H9 (cell line): ENCODE measurements at regions not wholly inside any gene's neighbourhood (a gene's known extent, or its start where the extent isn't known, plus 50 kb on each side); places are given as distances from the start of the nearest gene placed in this dataset.

ENCODE experiments used
- DNase-seq: peaks from one replicate; pipeline ENCODE4 v3.0.0-alpha.2; 2017
- H2AFZ ChIP-seq: one replicate; pipeline ENCODE4 v1.6.1; 2013; ENCODE audit warnings: mild to moderate bottlenecking, low read length, control low read depth, moderate library complexity
- H2AK5ac ChIP-seq: 2 replicates; pipeline ENCODE4 v1.6.1; 2013; ENCODE audit warnings: low read length, control low read depth, mixed read lengths; ENCODE audit not compliant: insufficient read length
- H2BK120ac ChIP-seq: one replicate; pipeline ENCODE4 v1.6.1; 2013; ENCODE audit warnings: low read depth, mild to moderate bottlenecking, low read length, control low read depth, inconsistent platforms; ENCODE audit not compliant: poor library complexity, severe bottlenecking
- H2BK12ac ChIP-seq: 2 replicates; pipeline ENCODE4 v1.6.1; 2013; ENCODE audit warnings: low read length, control low read depth, mixed read lengths, low read depth; ENCODE audit not compliant: insufficient read length
- H2BK15ac ChIP-seq: 2 replicates; pipeline ENCODE4 v1.6.1; 2013; ENCODE audit warnings: low read depth, low read length, control low read depth
- H2BK20ac ChIP-seq: one replicate; pipeline ENCODE4 v1.6.1; 2013; ENCODE audit warnings: low read depth, mild to moderate bottlenecking, low read length, control low read depth, inconsistent platforms; ENCODE audit not compliant: poor library complexity, severe bottlenecking
- H2BK5ac ChIP-seq: 2 replicates; pipeline ENCODE4 v1.6.1; 2013; ENCODE audit warnings: low read length, control low read depth, mixed read lengths; ENCODE audit not compliant: insufficient read length
- H3K14ac ChIP-seq: 2 replicates; pipeline ENCODE4 v1.6.1; 2013; ENCODE audit warnings: low read length, control low read depth; ENCODE audit not compliant: insufficient read depth
- H3K18ac ChIP-seq: 2 replicates; pipeline ENCODE4 v1.6.1; 2013; ENCODE audit warnings: low read depth, mild to moderate bottlenecking, mixed read lengths, low read length, control low read depth; ENCODE audit not compliant: insufficient read length
- H3K23ac ChIP-seq: 2 replicates; pipeline ENCODE4 v1.6.1; 2013; ENCODE audit warnings: low read length, control low read depth, mixed read lengths, low read depth; ENCODE audit not compliant: insufficient read length
- H3K23me2 ChIP-seq: 2 replicates; pipeline ENCODE4 v1.6.1; 2013; ENCODE audit warnings: low read depth, mild to moderate bottlenecking, mixed read lengths, low read length, control low read depth; ENCODE audit not compliant: insufficient read length, poor library complexity, severe bottlenecking
- H3K27ac ChIP-seq: 2 replicates; pipeline ENCODE4 v1.5.1; 2013; ENCODE audit warnings: low read length, control low read depth, mixed read lengths, low read depth; ENCODE audit not compliant: insufficient read length
- H3K27me3 ChIP-seq: 2 replicates; pipeline ENCODE4 v1.6.1; 2013; ENCODE audit warnings: low read length, control low read depth, inconsistent platforms; ENCODE audit not compliant: insufficient read depth
- H3K4ac ChIP-seq: 2 replicates; pipeline ENCODE4 v1.6.1; 2013; ENCODE audit warnings: low read depth, mild to moderate bottlenecking, control low read depth, inconsistent platforms, low read length, moderate library complexity
- H3K4me1 ChIP-seq: 2 replicates; pipeline ENCODE4 v1.6.1; 2013; ENCODE audit warnings: low read length, control low read depth, inconsistent platforms; ENCODE audit not compliant: insufficient read depth
- H3K4me2 ChIP-seq: 2 replicates; pipeline ENCODE4 v1.6.1; 2013; ENCODE audit warnings: low read length, control low read depth, mixed read lengths; ENCODE audit not compliant: insufficient read length, insufficient read depth
- H3K56ac ChIP-seq: 2 replicates; pipeline ENCODE4 v1.6.1; 2013; ENCODE audit warnings: low read depth, mild to moderate bottlenecking, mixed read lengths, low read length, control low read depth; ENCODE audit not compliant: insufficient read length
- H3K79me1 ChIP-seq: 2 replicates; pipeline ENCODE4 v1.6.1; 2013; ENCODE audit warnings: low read depth, mild to moderate bottlenecking, moderate library complexity, low read length, control low read depth, inconsistent platforms; ENCODE audit not compliant: insufficient read depth, poor library complexity, severe bottlenecking
- H3K79me2 ChIP-seq: 2 replicates; pipeline ENCODE4 v1.6.1; 2013; ENCODE audit warnings: low read length, control low read depth, inconsistent platforms; ENCODE audit not compliant: insufficient read depth
- H3K9ac ChIP-seq: 2 replicates; pipeline ENCODE4 v1.6.1; 2013; ENCODE audit warnings: low read length, control low read depth, mixed read lengths; ENCODE audit not compliant: insufficient read length; ENCODE audit errors: extremely low read depth
- H3K9me3 ChIP-seq: one replicate; pipeline ENCODE4 v1.6.1; 2013; ENCODE audit warnings: low read depth, low read length, inconsistent platforms; ENCODE audit not compliant: control insufficient read depth
- H3T11ph ChIP-seq: one replicate; pipeline ENCODE4 v1.6.1; 2013; ENCODE audit warnings: mild to moderate bottlenecking, low read length, control low read depth, inconsistent platforms
- H4K20me1 ChIP-seq: one replicate; pipeline ENCODE4 v1.6.1; 2013; ENCODE audit not compliant: control insufficient read depth, insufficient read length, insufficient read depth
- H4K5ac ChIP-seq: 2 replicates; pipeline ENCODE4 v1.6.1; 2013; ENCODE audit warnings: low read depth, mild to moderate bottlenecking, mixed read lengths, low read length, control low read depth; ENCODE audit not compliant: insufficient read length
- H4K8ac ChIP-seq: replicated peaks from 2 replicates; pipeline ENCODE4 v1.6.1; 2013; ENCODE audit warnings: low read length, control low read depth, mixed read lengths, low read depth; ENCODE audit not compliant: insufficient read length
- H4K91ac ChIP-seq: 2 replicates; pipeline ENCODE4 v1.6.1; 2013; ENCODE audit warnings: low read depth, mild to moderate bottlenecking, moderate library complexity, mixed read lengths, low read length, control low read depth; ENCODE audit not compliant: insufficient read length
- H3K27ac Mint-ChIP-seq, 3 experiments: 2 replicates in 2 of 3; 3 replicates in 1 of 3; pipeline ENCODE4 v1.8.0; 2020 to 2021; ENCODE audit warnings: mixed read lengths in 3 of 3, mild to moderate bottlenecking in 1 of 3, moderate library complexity in 1 of 3
- H3K27me3 Mint-ChIP-seq: 2 replicates; pipeline ENCODE4 v1.8.0; 2021; ENCODE audit warnings: low read depth, mild to moderate bottlenecking, moderate library complexity, mixed read lengths
- H3K36me3 Mint-ChIP-seq, 3 experiments: 2 replicates in 2 of 3; 3 replicates in 1 of 3; pipeline ENCODE4 v1.8.0; 2020 to 2021; ENCODE audit warnings: low read depth in 3 of 3, mixed read lengths in 3 of 3; ENCODE audit not compliant: insufficient read depth in 1 of 3
- H3K4me1 Mint-ChIP-seq, 2 experiments: 2 replicates each; pipeline ENCODE4 v1.8.0; 2020; ENCODE audit warnings: mixed read lengths in 2 of 2
- H3K4me3 Mint-ChIP-seq, 2 experiments: 2 replicates in 1 of 2; 3 replicates in 1 of 2; pipeline ENCODE4 v1.8.0; 2020 to 2021; ENCODE audit warnings: mild to moderate bottlenecking in 2 of 2, mixed read lengths in 2 of 2, moderate library complexity in 1 of 2
- H3K9me3 Mint-ChIP-seq, 2 experiments: 2 replicates in 1 of 2; 3 replicates in 1 of 2; pipeline ENCODE4 v1.8.0; 2020; ENCODE audit warnings: mild to moderate bottlenecking in 2 of 2, mixed read lengths in 2 of 2, moderate library complexity in 1 of 2
- CTCF ChIP-seq: fragments of 200-600 bp; sonication (generic); conservative IDR thresholded peaks from 3 replicates; pipeline ENCODE4 v1.8.0; 2021; ENCODE audit warnings: antibody characterized with exemption, mild to moderate bottlenecking
- WGBS: extraction: QIAGEN DNeasy Blood & Tissue Kit; methylation state at CpG from one replicate; pipeline ENCODE4 v1.1.7; 2013; ENCODE audit warnings: missing lambda C conversion rate, low lambda C conversion rate, mixed read lengths; ENCODE audit not compliant: insufficient read length; ENCODE audit errors: extremely low coverage; 5-methylcytosine and 5-hydroxymethylcytosine counted together

GRCh38 chr22:48541401-48542098 lies 1286.1 kb downstream of the BRD1 start:
- no peaks in the 10 kb centered on the region for H4K20me1 ChIP-seq
- no peak overlapping the region for H4K5ac ChIP-seq
- H2BK120ac ChIP-seq: no peak overlapping the region
- H3K79me1 ChIP-seq: no peaks in the 10 kb centered on the region
- H3K14ac ChIP-seq: no peak overlapping the region
- H3K36me3 Mint-ChIP-seq: peaks cover 0 to 1% (median 0%) of the 10 kb centered on the region in 3 experiments; a peak in 2 of 7 replicates
- H2BK20ac ChIP-seq: no peak overlapping the region
- no peaks in the 10 kb centered on the region for H3K9me3 ChIP-seq
- no peak for DNase-seq
- H3K27ac Mint-ChIP-seq: no peak overlapping the region
- no peak overlapping the region for H4K8ac ChIP-seq
- no peak overlapping the region for H2BK15ac ChIP-seq
- no peak overlapping the region for H3K18ac ChIP-seq
- H4K91ac ChIP-seq: no peak overlapping the region
- no peak overlapping the region for H3K4ac ChIP-seq
- no peak overlapping the region for H3K4me2 ChIP-seq
- H3K4me3 Mint-ChIP-seq: no peak overlapping the region
- no peak overlapping the region for H2BK5ac ChIP-seq
- H2AK5ac ChIP-seq: no peak overlapping the region
- H3K27me3 Mint-ChIP-seq: no peaks in the 10 kb centered on the region
- no peaks in the 10 kb centered on the region for H3K79me2 ChIP-seq
- no peaks in the 10 kb centered on the region for H3K27me3 ChIP-seq
- H3K23me2 ChIP-seq: no peaks in the 10 kb centered on the region
- H3K23ac ChIP-seq: no peak overlapping the region
- no peaks in the 10 kb centered on the region for H3K4me1 ChIP-seq
- peaks cover 0 to 3% of the 10 kb centered on the region in 2 experiments; a peak in 2 of 4 replicates for H3K4me1 Mint-ChIP-seq
- H3K9ac ChIP-seq: no peak overlapping the region
- no peak overlapping the region for H2BK12ac ChIP-seq
- H3K27ac ChIP-seq: no peak overlapping the region
- no peak for TF ChIP-seq CTCF
- no peak overlapping the region for H3T11ph ChIP-seq
- WGBS: no CpG with 5 or more reads among the region's 16 CpGs
- no peak overlapping the region for H2AFZ ChIP-seq
- no peak overlapping the region for H3K56ac ChIP-seq
- H3K9me3 Mint-ChIP-seq: no peaks in the 10 kb centered on the region; a peak in 1 of 5 replicates
